HG03159 (cell line): ENCODE measurements at regions not wholly inside any gene's neighbourhood (a gene's known extent, or its start where the extent isn't known, plus 50 kb on each side); places are given as distances from the start of the nearest gene placed in this dataset.

ENCODE experiments used
- ATAC-seq: cut with Tn5 transposase; IDR thresholded peaks from one replicate; pipeline ENCODE4 v1.9.1; 2021; ENCODE audit warnings: mild to moderate bottlenecking, moderate library complexity; ENCODE audit not compliant: unreplicated experiment

- ATAC-seq: no peak
Observed at GRCh38 chr3:59267021-59267420, 217.2 kb upstream of the CFAP20DC start.

- ATAC-seq: no peak
Observed at GRCh38 chr3:59266551-59266950, 216.7 kb upstream of the CFAP20DC start.

GRCh38 chr3:59265566-59265965, 215.7 kb upstream of the CFAP20DC start:
- no peak for ATAC-seq

GRCh38 chr3:59264366-59264765, 214.5 kb upstream of the CFAP20DC start:
- no peak for ATAC-seq

GRCh38 chr3:59263152-59263551, 213.3 kb upstream of the CFAP20DC start:
- no peak for ATAC-seq

GRCh38 chr3:59262076-59262498, 212.3 kb upstream of the CFAP20DC start:
- peak; percentile 96 for ATAC-seq

- no peak for ATAC-seq
Observed at GRCh38 chr3:59261009-59261408, 211.2 kb upstream of the CFAP20DC start.

- ATAC-seq: no peak
Observed at GRCh38 chr3:59258550-59259260, 208.9 kb upstream of the CFAP20DC start.

GRCh38 chr3:59257506-59257905, 207.7 kb upstream of the CFAP20DC start:
- no peak for ATAC-seq

- ATAC-seq: no peak
Observed at GRCh38 chr3:59256230-59256629, 206.4 kb upstream of the CFAP20DC start.

- ATAC-seq: no peak
Observed at GRCh38 chr3:59254976-59255375, 205.2 kb upstream of the CFAP20DC start.

GRCh38 chr3:59254433-59254832, 204.6 kb upstream of the CFAP20DC start:
- no peak for ATAC-seq

GRCh38 chr3:59253523-59253922, 203.7 kb upstream of the CFAP20DC start:
- ATAC-seq: no peak

GRCh38 chr3:59251869-59252268, 202.0 kb upstream of the CFAP20DC start:
- ATAC-seq: no peak

- no peak for ATAC-seq
Observed at GRCh38 chr3:59250600-59250999, 200.8 kb upstream of the CFAP20DC start.

GRCh38 chr3:59249698-59250361, 200.0 kb upstream of the CFAP20DC start:
- ATAC-seq: no peak

- ATAC-seq: no peak
Observed at GRCh38 chr3:59249004-59249403, 199.2 kb upstream of the CFAP20DC start.

- ATAC-seq: peak; percentile 67
Observed at GRCh38 chr3:59247402-59247841, 197.6 kb upstream of the CFAP20DC start.

GRCh38 chr3:59246719-59247401, 197.0 kb upstream of the CFAP20DC start:
- peak; percentile 52 for ATAC-seq

- no peak for ATAC-seq
Observed at GRCh38 chr3:59245859-59246501, 196.2 kb upstream of the CFAP20DC start.

GRCh38 chr3:59245300-59245858, 195.6 kb upstream of the CFAP20DC start:
- no peak for ATAC-seq
